Activated CD4-positive, alpha-beta T cell treated with anti-CD3 and anti-CD28 coated beads, Interleukin-2, Interleukin-6, amounts not matched to agents 100 ng/mL and 50 ng/mL, durations not matched to agents 16 hours and 8 hours (primary cell): ENCODE measurements at regions not wholly inside any gene's neighbourhood (a gene's known extent, or its start where the extent isn't known, plus 50 kb on each side); places are given as distances from the start of the nearest gene placed in this dataset.
"Not testable (repeated sequence)": the region's sequence is repeated elsewhere in the genome, so short reads cannot be mapped to it uniquely, and the experiment has no call there.

Experiments
- DNase-seq: peaks from one replicate; pipeline ENCODE4 v3.0.0-alpha.2; 2020

GRCh38 chr13:50464349-50465251 is 378.9 kb downstream of the DLEU7 start:
- no peak for DNase-seq

GRCh38 chr13:50466456-50466855 is 377.0 kb downstream of the DLEU7 start:
- DNase-seq, result no peak

GRCh38 chr13:50467156-50468110 is 376.1 kb downstream of the DLEU7 start:
- no peak for DNase-seq

GRCh38 chr13:50468849-50469669 is 374.4 kb downstream of the DLEU7 start:
- DNase-seq, result no peak

GRCh38 chr13:50473050-50473449 is 370.4 kb downstream of the DLEU7 start:
- DNase-seq, result not testable (repeated sequence)

GRCh38 chr13:50474088-50474662 is 369.3 kb downstream of the DLEU7 start:
- no peak for DNase-seq

- no peak for DNase-seq
Observed at GRCh38 chr13:50476577-50477285, 366.8 kb downstream of the DLEU7 start.

GRCh38 chr13:50481936-50482335 is 361.6 kb downstream of the DLEU7 start:
- no peak for DNase-seq

- no peak for DNase-seq
Observed at GRCh38 chr13:50483416-50483815, 360.1 kb downstream of the DLEU7 start.

- no peak for DNase-seq
Observed at GRCh38 chr13:50484472-50485113, 358.9 kb downstream of the DLEU7 start.

- no peak for DNase-seq
Observed at GRCh38 chr13:50485979-50486935, 357.2 kb downstream of the DLEU7 start.

- DNase-seq, result no peak
Observed at GRCh38 chr13:50493683-50494082, 349.8 kb downstream of the DLEU7 start.

- DNase-seq, result no peak
Observed at GRCh38 chr13:50494138-50494537, 349.4 kb downstream of the DLEU7 start.

- DNase-seq, result not testable (repeated sequence)
Observed at GRCh38 chr13:50503212-50503611, 340.3 kb downstream of the DLEU7 start.

- DNase-seq, result no peak
Observed at GRCh38 chr13:50509167-50509566, 334.3 kb downstream of the DLEU7 start.

GRCh38 chr13:50509771-50510441 is 333.6 kb downstream of the DLEU7 start:
- no peak for DNase-seq

GRCh38 chr13:50510885-50511545 is 332.5 kb downstream of the DLEU7 start:
- DNase-seq, result not testable (repeated sequence)

- DNase-seq, result no peak
Observed at GRCh38 chr13:50511877-50512341, 331.6 kb downstream of the DLEU7 start.
